Fibroblast of lung (primary cell): ENCODE measurements at regions not wholly inside any gene's neighbourhood (a gene's known extent, or its start where the extent isn't known, plus 50 kb on each side); places are given as distances from the start of the nearest gene placed in this dataset.

Experiments
- DNase-seq, 2 donors: peaks; one replicate each; pipeline versions ENCODE4 v3.0.0 to v3.0.0-alpha.2; 2010; ENCODE audit warnings: low read depth in 2 of 2
- H2AFZ ChIP-seq: 2 replicates; pipeline ENCODE4 v1.5.1; 2012; ENCODE audit warnings: low read length, control low read depth, inconsistent platforms
- H3K27ac ChIP-seq: 2 replicates; pipeline ENCODE4 v1.5.1; 2011; ENCODE audit warnings: low read length, control low read depth; ENCODE audit not compliant: insufficient read depth
- H3K27me3 ChIP-seq: 2 replicates; pipeline ENCODE4 v1.5.1; 2011; ENCODE audit warnings: mild to moderate bottlenecking, low read length; ENCODE audit not compliant: control insufficient read depth, insufficient read depth
- H3K36me3 ChIP-seq: 2 replicates; pipeline ENCODE4 v1.5.1; 2011; ENCODE audit warnings: low read length; ENCODE audit not compliant: control insufficient read depth, insufficient read depth
- H3K4me1 ChIP-seq: 2 replicates; pipeline ENCODE4 v1.5.1; 2011; ENCODE audit warnings: low read length; ENCODE audit not compliant: control insufficient read depth, insufficient read depth; ENCODE audit errors: extremely low read depth
- H3K4me2 ChIP-seq: 2 replicates; pipeline ENCODE4 v1.5.1; 2011; ENCODE audit warnings: low read length, control low read depth; ENCODE audit not compliant: insufficient read depth; ENCODE audit errors: extremely low read depth
- H3K4me3 ChIP-seq, 4 experiments: fragments of 200-600 bp in 1 of 4; sonication (generic) in 1 of 4; replicated peaks in 1 of 4; 2 replicates each; pipeline ENCODE4 v1.5.1; 2011 to 2016; ENCODE audit warnings: low read length in 4 of 4, low read depth in 3 of 4, mild to moderate bottlenecking in 3 of 4, control low read depth in 2 of 4, inconsistent platforms in 1 of 4, mixed read lengths in 1 of 4; ENCODE audit not compliant: insufficient read depth in 1 of 4; ENCODE audit errors: control extremely low read depth in 1 of 4
- H3K79me2 ChIP-seq: 2 replicates; pipeline ENCODE4 v1.5.1; 2012; ENCODE audit warnings: mild to moderate bottlenecking, low read length, inconsistent platforms; ENCODE audit not compliant: control insufficient read depth, insufficient read depth
- H3K9ac ChIP-seq: 2 replicates; pipeline ENCODE4 v1.5.1; 2011; ENCODE audit warnings: mild to moderate bottlenecking, low read length, control low read depth; ENCODE audit not compliant: insufficient read depth
- H3K9me3 ChIP-seq: 2 replicates; pipeline ENCODE4 v1.5.1; 2012; ENCODE audit warnings: low read depth, low read length; ENCODE audit not compliant: control insufficient read depth, insufficient read depth
- H4K20me1 ChIP-seq: 2 replicates; pipeline ENCODE4 v1.5.1; 2011; ENCODE audit warnings: low read length; ENCODE audit not compliant: control insufficient read depth, insufficient read depth; ENCODE audit errors: extremely low read depth
- EZH2 ChIP-seq: IDR thresholded peaks from 2 replicates; pipeline ENCODE4 v1.5.1; 2012; ENCODE audit warnings: low read length, control low read depth, mild to moderate bottlenecking; ENCODE audit errors: missing control alignments
- TF ChIP-seq, protein P1 (sequence below), 2 donors: IDR thresholded peaks in 1 of 2; conservative IDR thresholded peaks in 1 of 2; 1 replicate in 1 of 2; 2 replicates in 1 of 2; pipeline ENCODE4 v1.5.1; 2011 to 2012; ENCODE audit warnings: low read length in 2 of 2, control low read depth in 1 of 2, inconsistent platforms in 1 of 2, low read depth in 1 of 2, mild to moderate bottlenecking in 1 of 2

DNA sequence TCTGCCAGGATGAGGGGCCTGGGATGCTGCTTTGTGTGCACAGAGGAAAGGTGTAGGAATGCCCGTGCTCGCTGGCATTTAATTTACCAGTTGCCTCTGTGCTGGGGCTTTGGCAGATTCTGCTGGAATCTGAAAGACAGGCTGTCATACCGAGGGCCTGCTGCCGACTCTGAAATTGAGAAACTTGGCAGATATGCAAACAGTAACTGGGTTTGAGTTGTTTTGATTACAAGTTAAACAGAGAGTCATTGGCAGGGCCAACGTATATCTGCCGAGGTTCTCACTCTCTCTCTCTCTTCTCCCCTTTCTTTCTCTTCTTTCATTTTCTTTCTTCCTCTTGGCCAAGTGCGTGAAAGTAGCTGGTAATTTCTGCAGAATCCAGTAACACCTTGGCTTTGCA lies 618.7 kb downstream of the VRK1 start:
- Histone ChIP-seq H4K20me1 (no peaks in the 10 kb centered on the region), H3K9ac (no peak overlapping the region), H3K27ac (no peak overlapping the region), H3K27me3 (no peaks in the 10 kb centered on the region), H3K4me3 (no peak overlapping the region), H2AFZ (no peak overlapping the region), H3K9me3 (no peaks in the 10 kb centered on the region), H3K79me2 (no peaks in the 10 kb centered on the region), H3K4me2 (no peak overlapping the region), H3K36me3 (no peaks in the 10 kb centered on the region), H3K4me1 (no peaks in the 10 kb centered on the region)
- no peak for TF ChIP-seq EZH2
- TF ChIP-seq, protein P1, sequence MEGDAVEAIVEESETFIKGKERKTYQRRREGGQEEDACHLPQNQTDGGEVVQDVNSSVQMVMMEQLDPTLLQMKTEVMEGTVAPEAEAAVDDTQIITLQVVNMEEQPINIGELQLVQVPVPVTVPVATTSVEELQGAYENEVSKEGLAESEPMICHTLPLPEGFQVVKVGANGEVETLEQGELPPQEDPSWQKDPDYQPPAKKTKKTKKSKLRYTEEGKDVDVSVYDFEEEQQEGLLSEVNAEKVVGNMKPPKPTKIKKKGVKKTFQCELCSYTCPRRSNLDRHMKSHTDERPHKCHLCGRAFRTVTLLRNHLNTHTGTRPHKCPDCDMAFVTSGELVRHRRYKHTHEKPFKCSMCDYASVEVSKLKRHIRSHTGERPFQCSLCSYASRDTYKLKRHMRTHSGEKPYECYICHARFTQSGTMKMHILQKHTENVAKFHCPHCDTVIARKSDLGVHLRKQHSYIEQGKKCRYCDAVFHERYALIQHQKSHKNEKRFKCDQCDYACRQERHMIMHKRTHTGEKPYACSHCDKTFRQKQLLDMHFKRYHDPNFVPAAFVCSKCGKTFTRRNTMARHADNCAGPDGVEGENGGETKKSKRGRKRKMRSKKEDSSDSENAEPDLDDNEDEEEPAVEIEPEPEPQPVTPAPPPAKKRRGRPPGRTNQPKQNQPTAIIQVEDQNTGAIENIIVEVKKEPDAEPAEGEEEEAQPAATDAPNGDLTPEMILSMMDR (conservative IDR thresholded peaks at IDR 0.05 in 1 of 2, IDR thresholded peaks at IDR 0.05 in 1 of 2; ENCODE audit: low read depth in 1 of 2, low read length in 2 of 2): no peak
- no peak for DNase-seq

DNA sequence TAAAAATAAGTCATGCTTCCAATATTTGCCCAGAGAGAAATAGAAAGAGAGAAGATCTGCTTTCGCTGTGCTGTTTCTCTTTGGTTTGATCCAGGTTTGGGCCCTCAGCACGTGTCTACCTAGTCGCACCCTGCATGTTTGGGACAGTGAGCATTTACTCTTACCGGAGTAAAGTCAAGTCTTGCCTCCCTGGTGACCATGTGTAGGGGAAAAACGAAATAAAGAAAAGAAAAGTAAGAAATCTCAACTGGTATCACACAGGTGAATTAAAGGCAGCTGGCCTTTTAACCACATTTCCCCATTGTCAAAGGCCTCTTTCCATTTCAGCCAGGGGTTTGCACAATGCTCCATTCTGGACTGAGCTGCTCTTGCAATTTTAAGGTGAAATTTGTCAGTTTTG lies 619.4 kb downstream of the VRK1 start:
- no peaks in the 10 kb centered on the region for H3K27me3 ChIP-seq
- no peak overlapping the region for H3K9ac ChIP-seq
- no peaks in the 10 kb centered on the region for H3K9me3 ChIP-seq
- DNase-seq: no peak
- TF ChIP-seq, protein P1 (conservative IDR thresholded peaks at IDR 0.05 in 1 of 2, IDR thresholded peaks at IDR 0.05 in 1 of 2; ENCODE audit: low read depth in 1 of 2, low read length in 2 of 2): no peak
- no peak for TF ChIP-seq EZH2
- no peak overlapping the region for H2AFZ ChIP-seq
- no peaks in the 10 kb centered on the region for H3K4me1 ChIP-seq
- H4K20me1 ChIP-seq: no peaks in the 10 kb centered on the region
- no peaks in the 10 kb centered on the region for H3K36me3 ChIP-seq
- H3K27ac ChIP-seq: no peak overlapping the region
- no peak overlapping the region for H3K4me2 ChIP-seq
- H3K79me2 ChIP-seq: no peaks in the 10 kb centered on the region
- no peak overlapping the region for H3K4me3 ChIP-seq

DNA sequence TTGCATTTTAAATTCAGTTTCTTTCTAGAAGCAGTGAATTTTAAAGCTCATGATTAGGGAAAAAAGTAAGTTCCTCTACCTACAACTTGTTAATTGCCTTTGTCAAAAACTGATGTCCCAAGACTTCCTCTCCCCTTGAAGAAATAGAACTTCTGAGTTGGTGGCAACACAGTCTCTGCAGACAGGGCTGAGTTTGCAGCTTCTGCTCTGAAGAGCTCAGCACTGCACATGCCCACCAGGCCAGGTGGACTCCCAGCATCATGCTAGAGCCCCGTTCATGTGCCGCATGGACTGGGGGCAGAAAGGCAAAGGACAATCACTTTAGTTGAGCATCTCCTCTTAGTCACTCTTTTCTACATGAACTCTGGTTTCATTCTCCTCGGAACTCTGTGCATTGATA lies 620.1 kb downstream of the VRK1 start:
- H3K9me3 ChIP-seq: no peaks in the 10 kb centered on the region
- no peak overlapping the region for H3K27ac ChIP-seq
- no peaks in the 10 kb centered on the region for H3K79me2 ChIP-seq
- H2AFZ ChIP-seq: no peak overlapping the region
- H3K4me1 ChIP-seq: no peaks in the 10 kb centered on the region
- H3K36me3 ChIP-seq: no peaks in the 10 kb centered on the region
- no peaks in the 10 kb centered on the region for H3K27me3 ChIP-seq
- no peak overlapping the region for H3K4me2 ChIP-seq
- no peak overlapping the region for H3K9ac ChIP-seq
- H4K20me1 ChIP-seq: no peaks in the 10 kb centered on the region
- no peak for DNase-seq
- H3K4me3 ChIP-seq: no peak overlapping the region
- TF ChIP-seq, protein P1 (conservative IDR thresholded peaks at IDR 0.05 in 1 of 2, IDR thresholded peaks at IDR 0.05 in 1 of 2; ENCODE audit: low read depth in 1 of 2, low read length in 2 of 2): no peak
- no peak for TF ChIP-seq EZH2
